ENCODE measurements at regions not wholly inside any gene's neighbourhood (a gene's known extent, or its start where the extent isn't known, plus 50 kb on each side); places are given as distances from the start of the nearest gene placed in this dataset.

DNA sequence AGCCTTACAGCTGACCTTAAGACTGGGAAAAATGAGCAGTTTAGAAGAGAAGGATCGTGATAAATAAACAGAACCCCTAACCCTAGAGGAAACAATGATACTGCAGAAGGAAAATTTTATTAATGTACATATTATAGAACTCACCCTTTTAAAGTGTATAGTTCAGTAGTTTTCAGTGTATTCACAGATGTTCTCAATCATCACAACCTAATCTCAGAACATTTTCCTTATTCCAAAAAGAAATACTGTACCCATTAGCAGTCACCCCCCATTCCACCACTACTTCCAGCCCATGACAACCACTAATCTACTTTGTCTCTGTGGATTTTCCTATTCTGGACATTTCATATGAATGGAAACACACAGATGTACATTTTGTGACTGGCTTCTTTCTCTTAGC is 90.2 kb upstream of the AGTR1 start:
- intact Hi-C loops (cut with micrococcal nuclease), result no loop called here

DNA sequence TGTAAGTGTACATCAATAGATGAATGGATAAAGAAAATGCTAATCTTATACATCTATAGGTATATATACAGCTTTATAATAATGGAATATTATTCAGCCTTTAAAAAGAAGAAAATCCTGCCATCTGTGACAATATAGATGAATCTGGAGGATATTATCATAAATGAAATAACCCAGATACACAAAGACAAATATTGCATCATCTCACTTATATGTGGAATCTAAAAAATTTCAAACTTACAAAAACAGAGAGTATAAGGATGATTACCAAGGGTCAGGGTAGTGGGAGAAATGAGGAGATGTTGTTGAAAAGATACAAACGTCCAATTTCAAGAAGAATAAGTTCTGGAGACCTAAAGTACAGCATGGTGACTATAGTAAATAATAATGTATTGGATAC is 85.4 kb upstream of the AGTR1 start:
- intact Hi-C loops (cut with micrococcal nuclease), result no loop called here

DNA sequence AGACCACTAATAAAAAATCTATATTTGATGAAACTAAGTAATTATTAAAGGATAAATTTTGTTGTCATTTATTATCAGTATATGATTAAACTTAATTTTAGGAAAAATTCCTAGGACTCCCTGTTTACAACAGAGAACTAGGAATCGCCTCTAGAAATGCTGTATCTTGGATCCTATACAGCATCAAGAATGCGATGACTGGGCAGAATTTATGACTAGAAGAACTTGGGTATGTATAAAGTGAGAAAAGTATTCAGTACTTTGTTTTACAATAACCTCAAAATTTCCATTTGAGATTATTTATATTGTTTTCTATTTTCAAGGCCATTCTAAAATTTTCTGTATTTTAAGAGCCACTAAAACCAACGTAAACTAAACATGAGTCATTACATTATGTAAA is 82.3 kb upstream of the AGTR1 start:
- intact Hi-C loops (cut with micrococcal nuclease), result no loop called here

DNA sequence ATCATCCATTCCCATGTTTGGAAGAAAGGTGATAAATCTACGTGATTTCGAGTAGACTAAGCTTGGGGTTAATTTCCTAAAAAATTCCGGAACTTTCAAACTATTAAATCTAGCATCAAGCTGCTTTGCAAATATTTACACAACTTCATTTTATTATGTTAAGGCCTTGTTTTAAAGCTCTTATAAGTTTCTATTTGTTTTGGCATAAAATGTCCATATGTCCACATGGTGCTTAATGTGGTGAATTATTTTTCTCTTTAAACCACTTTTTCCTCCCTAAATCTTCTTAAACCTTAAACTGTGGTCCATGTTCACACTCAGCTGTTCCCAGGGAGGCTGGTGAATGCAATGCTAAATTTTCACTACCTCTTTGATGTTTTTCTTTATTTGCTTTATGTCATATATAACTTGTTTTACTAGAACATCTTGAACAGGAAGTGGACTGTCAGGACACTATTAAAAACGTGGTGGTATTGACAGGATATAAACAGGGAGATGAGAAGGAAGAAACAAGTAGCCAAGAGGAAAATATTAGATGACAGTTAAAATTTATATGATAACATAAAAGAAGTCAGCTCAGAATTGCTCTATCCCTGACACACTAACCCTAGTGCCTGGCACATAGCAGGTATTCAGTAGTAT is 72.5 kb upstream of the AGTR1 start:
- intact Hi-C loops (cut with micrococcal nuclease), result no loop called here

DNA sequence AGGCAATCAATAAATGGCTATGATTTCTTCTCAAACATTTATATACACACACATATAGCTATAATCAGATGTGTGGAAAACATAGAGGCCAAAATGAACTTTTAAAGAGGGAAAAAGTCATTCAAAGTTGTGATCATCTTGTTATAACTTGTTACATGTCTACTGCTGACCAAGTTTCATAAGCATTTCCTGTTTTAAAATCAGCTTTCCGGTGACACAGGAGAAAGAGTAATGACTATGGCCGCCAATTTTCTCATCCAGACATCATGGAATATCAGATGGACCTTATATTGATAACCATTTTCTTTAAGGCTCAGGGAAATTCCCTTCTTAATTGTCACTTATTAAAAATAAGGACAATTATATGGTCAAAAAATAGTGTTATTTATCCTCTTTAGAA is 71.7 kb upstream of the AGTR1 start:
- intact Hi-C loops (cut with micrococcal nuclease), result no loop called here

DNA sequence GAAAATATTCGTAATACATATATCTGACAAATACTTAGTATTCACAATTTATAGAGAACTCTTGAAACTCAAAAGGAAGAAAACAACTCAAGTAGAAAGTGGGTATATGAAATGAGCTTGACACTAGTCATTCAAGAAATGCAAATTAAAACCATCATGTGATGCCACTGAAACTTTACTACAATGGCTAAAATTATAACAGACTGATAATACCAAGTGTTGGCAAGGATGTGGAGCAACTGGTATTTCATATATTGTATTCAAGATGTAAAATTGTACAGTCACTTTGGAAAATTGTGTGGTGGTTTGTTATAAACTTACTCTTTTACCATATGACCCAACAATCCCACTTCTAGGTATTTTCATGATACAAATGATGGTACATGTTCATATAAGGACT is 68.7 kb upstream of the AGTR1 start:
- intact Hi-C loops (cut with micrococcal nuclease), result no loop called here

DNA sequence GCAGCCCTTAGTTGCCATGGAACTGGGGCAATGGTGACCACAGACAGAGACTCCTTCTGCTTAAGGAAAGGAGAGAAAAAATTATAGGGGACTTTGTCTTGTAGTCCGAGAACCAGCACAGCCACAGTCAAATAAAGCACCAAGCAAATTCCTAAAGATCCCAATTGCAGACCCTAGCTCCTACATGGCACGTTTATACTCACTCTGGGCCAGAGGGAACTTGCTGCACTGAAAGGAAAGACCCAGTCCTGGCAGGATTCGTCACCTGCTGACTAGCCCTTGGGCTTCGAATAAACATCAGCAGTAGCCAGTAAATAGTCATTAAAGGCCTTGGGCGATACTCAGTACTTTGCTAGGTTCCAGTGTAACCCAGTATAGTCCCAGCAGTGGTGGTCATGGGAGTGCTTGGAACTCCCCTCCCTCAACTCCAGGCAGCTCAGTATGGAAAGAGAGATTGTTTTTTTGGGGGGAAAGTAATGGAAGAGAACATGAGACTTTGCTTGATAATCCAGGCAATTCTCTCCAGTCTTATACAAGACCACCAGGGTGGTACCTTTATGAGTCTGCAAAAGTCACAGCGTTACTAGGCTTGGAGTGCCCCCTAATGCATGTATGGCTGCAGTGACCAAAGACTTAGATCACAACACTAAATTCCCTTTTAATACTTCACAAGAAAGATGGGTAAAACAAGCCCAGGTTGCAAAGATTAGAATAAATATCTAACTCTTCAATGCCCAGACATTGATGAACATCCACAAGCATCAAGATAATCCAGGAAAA is 66.4 kb upstream of the AGTR1 start:
- intact Hi-C loops (cut with micrococcal nuclease), result no loop called here

DNA sequence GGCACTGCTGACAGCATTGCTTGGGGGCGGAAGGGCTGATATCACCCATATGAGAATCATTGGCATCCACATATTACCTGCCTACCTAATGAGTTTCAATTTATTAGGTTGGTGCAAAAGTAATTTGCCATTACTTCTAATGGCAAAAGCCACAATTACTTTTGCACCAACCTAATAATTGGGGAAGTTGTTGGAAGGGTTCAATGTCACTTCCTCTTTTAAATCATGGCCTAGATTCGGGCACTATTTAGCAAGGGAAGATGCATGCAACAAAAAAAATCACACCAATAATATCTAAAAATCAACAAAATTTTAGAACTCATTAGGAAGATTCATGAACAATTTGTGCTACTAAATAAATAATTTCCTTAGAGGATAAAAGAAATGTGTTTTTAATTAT is 56.0 kb upstream of the AGTR1 start:
- intact Hi-C loops (cut with micrococcal nuclease), result no loop called here

DNA sequence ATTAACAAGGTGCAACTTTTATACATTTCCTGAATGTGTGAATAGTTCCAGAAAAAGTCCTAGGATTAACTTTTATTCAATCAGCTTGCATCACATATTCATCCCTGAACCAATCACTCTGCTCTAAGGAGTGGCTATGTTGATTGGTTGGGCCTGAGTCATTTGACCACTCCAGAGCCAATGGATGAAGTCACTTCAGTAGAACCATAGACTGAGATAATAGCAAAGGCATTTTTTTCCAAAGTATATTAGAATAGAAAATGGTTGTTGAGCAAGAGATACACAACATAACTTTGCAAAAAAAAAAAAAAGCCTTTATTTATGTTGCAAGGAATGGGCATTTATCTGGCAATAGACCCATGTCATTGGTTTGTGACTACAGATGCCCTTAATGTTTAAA is 55.5 kb upstream of the AGTR1 start:
- intact Hi-C loops (cut with micrococcal nuclease), result no loop called here

DNA sequence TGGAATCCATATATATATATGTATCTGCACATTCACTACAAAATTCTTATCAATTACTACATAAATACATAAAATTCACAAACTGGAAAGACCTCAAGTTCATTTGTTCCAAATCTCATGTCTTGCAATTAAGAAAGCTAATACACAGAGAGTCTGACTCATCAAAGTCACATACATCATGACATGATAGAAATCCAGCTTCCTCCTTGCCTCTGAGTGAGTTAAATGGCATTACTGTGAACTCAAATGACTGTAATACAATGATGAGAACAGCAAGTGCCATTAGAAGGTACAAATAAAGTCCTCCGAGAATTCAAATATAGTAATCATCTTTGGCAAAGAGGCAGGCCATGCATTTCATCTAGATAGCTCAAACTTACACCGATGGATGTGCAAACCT is 55.1 kb upstream of the AGTR1 start:
- intact Hi-C loops (cut with micrococcal nuclease), result no loop called here

DNA sequence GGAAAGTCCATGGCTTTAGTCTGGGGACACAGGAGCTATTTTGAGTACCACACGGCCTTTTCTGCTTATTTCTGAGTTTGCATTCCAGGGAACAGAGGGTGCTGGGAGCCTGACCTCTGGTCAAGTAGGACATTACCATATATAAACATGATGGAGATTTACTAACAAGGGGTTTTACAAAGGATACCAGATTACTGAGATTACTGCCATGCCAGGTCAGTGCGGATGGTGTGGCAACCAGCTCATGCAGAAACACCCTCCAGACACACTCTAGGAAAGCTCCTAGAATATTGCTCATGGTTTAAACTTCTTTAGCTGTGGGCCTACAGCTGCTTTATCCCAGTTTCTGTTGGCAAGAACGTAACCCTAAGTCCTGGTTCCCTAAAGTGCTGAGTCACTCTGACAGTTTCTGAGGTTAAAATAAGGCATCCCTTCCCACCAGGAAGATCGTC is 54.3 kb upstream of the AGTR1 start:
- intact Hi-C loops (cut with micrococcal nuclease), result no loop called here

DNA sequence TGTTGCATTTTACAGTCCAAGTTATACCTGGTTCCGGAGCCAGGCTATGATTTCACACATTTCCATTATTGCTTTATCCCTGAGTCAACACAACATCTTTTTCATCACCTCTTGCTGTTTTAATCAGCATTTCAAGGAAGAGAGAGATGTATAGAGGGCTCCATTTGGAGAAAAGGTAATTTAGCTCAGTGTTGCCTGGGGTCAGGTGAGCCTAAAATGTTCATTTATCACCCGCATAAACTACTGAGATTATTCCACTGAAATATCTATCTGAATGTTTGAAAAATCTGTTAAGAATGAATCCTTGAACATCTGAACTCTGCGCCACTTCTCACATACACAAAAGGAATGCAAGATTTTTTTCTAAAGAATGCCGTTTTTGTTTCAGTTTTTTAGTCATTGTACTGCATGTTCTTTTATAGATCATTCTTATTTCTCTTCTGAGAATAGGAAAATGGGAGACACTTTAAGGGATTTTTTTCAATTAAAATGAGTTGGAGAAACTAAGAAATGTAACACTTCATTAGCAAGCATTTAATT is 51.5 kb upstream of the AGTR1 start:
- intact Hi-C loops (cut with micrococcal nuclease), result no loop called here
